EL (cell line): ENCODE measurements at regions not wholly inside any gene's neighbourhood (a gene's known extent, or its start where the extent isn't known, plus 50 kb on each side); places are given as distances from the start of the nearest gene placed in this dataset.
"Not testable (repeated sequence)": the region's sequence is repeated elsewhere in the genome, so short reads cannot be mapped to it uniquely, and the experiment has no call there.

Experiments used
- DNase-seq: peaks from one replicate; pipeline ENCODE4 v3.0.0-alpha.2; 2016

- DNase-seq, result no peak
These were observed 67.7 kb upstream of the SERPINE2 start for GRCh38 chr2:224106794-224107193.

GRCh38 chr2:224104668-224105386 lies 65.7 kb upstream of the SERPINE2 start:
- DNase-seq, result no peak

GRCh38 chr2:224103651-224104050 lies 64.6 kb upstream of the SERPINE2 start:
- no peak for DNase-seq

GRCh38 chr2:224102991-224103390 lies 63.9 kb upstream of the SERPINE2 start:
- DNase-seq, result no peak

DNA sequence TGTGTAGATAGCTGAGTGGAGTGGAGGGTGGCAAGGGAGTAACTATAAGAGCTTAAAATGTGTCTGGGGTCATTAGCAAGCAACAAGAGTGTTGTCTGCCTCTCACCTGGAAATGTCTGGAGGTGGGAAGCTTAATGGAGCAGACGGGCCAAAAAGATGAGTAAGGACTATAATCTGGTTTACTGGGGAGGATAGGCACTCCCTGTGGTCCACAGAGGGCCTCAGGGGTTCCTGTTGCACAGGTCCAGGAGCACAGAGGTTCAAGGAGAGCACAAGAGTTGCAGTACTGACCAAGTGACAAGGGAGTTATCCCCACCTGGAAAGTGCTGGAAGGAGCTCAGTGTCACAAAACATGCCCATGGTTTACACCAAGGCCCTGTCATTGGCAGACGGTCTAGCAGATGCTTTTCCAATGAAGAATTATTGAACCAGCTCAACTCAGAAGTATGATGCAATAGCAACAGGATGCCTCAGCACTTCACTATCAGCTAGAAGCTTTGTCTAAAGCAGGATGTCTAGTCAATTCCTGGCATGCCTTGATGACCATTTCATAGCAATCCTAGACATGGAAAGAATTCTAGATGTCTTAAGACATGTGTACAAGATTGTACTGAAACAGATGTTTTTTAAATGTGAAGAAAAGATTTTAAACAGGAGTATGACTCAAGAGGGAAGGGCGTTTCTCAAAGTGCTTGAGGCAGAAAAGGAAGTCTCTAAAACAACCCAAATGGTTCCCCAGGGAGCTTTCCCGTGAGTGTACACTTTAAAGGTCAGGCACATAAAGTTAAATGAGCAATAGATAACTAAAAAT lies 62.9 kb upstream of the SERPINE2 start:
- peak; percentile 96 for DNase-seq

GRCh38 chr2:224099861-224100643 lies 61.0 kb upstream of the SERPINE2 start:
- no peak for DNase-seq

- DNase-seq, result no peak
These were observed 59.6 kb upstream of the SERPINE2 start for GRCh38 chr2:224098481-224099230.

DNA sequence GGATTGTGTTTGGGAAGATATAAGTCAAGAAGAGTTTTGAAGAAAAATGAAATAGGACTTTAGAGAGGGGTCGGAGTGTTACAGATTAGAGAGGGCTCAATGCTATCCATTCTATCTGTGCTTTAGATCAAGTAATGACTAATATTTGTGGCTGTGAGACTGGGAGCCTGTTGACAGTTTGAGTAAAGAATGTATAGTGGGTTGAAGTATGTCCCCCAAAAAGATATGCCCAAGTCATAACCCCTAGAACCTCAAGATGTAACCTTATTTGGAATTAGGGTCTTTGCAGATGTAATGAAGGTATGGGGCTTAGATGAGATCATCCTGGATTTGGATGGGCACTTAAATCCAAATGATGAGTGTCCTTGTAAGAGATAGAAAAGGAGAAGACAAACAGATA lies 55.3 kb upstream of the SERPINE2 start:
- no peak for DNase-seq

GRCh38 chr2:224091671-224092070 lies 52.6 kb upstream of the SERPINE2 start:
- not testable (repeated sequence) for DNase-seq

- DNase-seq, result not testable (repeated sequence)
These were observed 50.5 kb upstream of the SERPINE2 start for GRCh38 chr2:224089606-224090005.
